Neuronal stem cell (in vitro differentiated cells): ENCODE measurements at regions not wholly inside any gene's neighbourhood (a gene's known extent, or its start where the extent isn't known, plus 50 kb on each side); places are given as distances from the start of the nearest gene placed in this dataset.

ENCODE experiments used
- DNase-seq: peaks from one replicate; pipeline ENCODE4 v3.0.0-alpha.2; 2013; ENCODE audit warnings: low spot score
- H2AFZ ChIP-seq: one replicate; pipeline ENCODE4 v1.6.1; 2013; ENCODE audit warnings: mild to moderate bottlenecking, low read length, inconsistent platforms
- H2AK5ac ChIP-seq: 2 replicates; pipeline ENCODE4 v1.6.1; 2013; ENCODE audit warnings: low read depth, mild to moderate bottlenecking, inconsistent platforms, low read length, moderate library complexity, mixed read lengths
- H2BK120ac ChIP-seq: 2 replicates; pipeline ENCODE4 v1.6.1; 2013; ENCODE audit warnings: low read depth, mild to moderate bottlenecking, inconsistent platforms, low read length, moderate library complexity, mixed read lengths
- H2BK12ac ChIP-seq: one replicate; pipeline ENCODE4 v1.6.1; 2013; ENCODE audit warnings: low read length, inconsistent platforms
- H2BK15ac ChIP-seq: 2 replicates; pipeline ENCODE4 v1.6.1; 2013; ENCODE audit warnings: mild to moderate bottlenecking, low read length, inconsistent platforms, mixed read lengths
- H2BK5ac ChIP-seq: one replicate; pipeline ENCODE4 v1.6.1; 2013; ENCODE audit warnings: inconsistent platforms, mild to moderate bottlenecking, low read length, moderate library complexity
- H3K14ac ChIP-seq: one replicate; pipeline ENCODE4 v1.6.1; 2013; ENCODE audit warnings: low read length, inconsistent platforms
- H3K18ac ChIP-seq: 2 replicates; pipeline ENCODE4 v1.6.1; 2013; ENCODE audit warnings: low read length, inconsistent platforms
- H3K23ac ChIP-seq: 2 replicates; pipeline ENCODE4 v1.6.1; 2013; ENCODE audit warnings: low read depth, mild to moderate bottlenecking, mixed read lengths, low read length, inconsistent platforms; ENCODE audit not compliant: poor library complexity
- H3K27ac ChIP-seq: replicated peaks from 3 replicates; pipeline ENCODE4 v1.5.1; 2013; ENCODE audit warnings: low read length, inconsistent platforms
- H3K27me3 ChIP-seq, 3 experiments: 2 replicates each; pipeline ENCODE4 v1.6.1; 2013; ENCODE audit warnings: low read length in 3 of 3, mild to moderate bottlenecking in 2 of 3, inconsistent platforms in 1 of 3, low read depth in 1 of 3, mixed read lengths in 1 of 3, moderate library complexity in 1 of 3; ENCODE audit not compliant: control insufficient read depth in 3 of 3, insufficient read depth in 3 of 3
- H3K36me3 ChIP-seq, 2 donors: replicated peaks in 1 of 2; 2 replicates each; pipeline ENCODE4 v1.6.1; 2013; ENCODE audit warnings: low read length in 2 of 2; ENCODE audit not compliant: control insufficient read depth in 2 of 2, insufficient read depth in 2 of 2
- H3K4ac ChIP-seq: 2 replicates; pipeline ENCODE4 v1.6.1; 2013; ENCODE audit warnings: inconsistent platforms, mild to moderate bottlenecking, low read length, moderate library complexity
- H3K4me1 ChIP-seq, 2 donors: 1 replicate in 1 of 2; 2 replicates in 1 of 2; pipeline ENCODE4 v1.6.1; 2013; ENCODE audit warnings: low read length in 2 of 2, low read depth in 1 of 2; ENCODE audit not compliant: control insufficient read depth in 2 of 2, insufficient read depth in 1 of 2
- H3K4me2 ChIP-seq: one replicate; pipeline ENCODE4 v1.6.1; 2013; ENCODE audit warnings: mild to moderate bottlenecking, low read length, inconsistent platforms; ENCODE audit not compliant: insufficient read depth, poor library complexity, severe bottlenecking
- H3K4me3 ChIP-seq, 2 donors: 2 replicates each; pipeline ENCODE4 v1.5.1; 2013; ENCODE audit warnings: low read length in 2 of 2, mild to moderate bottlenecking in 2 of 2, inconsistent platforms in 1 of 2, moderate library complexity in 1 of 2
- H3K79me1 ChIP-seq: one replicate; pipeline ENCODE4 v1.6.1; 2013; ENCODE audit warnings: low read depth, mild to moderate bottlenecking, inconsistent platforms, low read length, moderate library complexity
- H3K9ac ChIP-seq: one replicate; pipeline ENCODE4 v1.6.1; 2013; ENCODE audit warnings: mild to moderate bottlenecking, low read depth, low read length, inconsistent platforms; ENCODE audit not compliant: poor library complexity
- H3K9me3 ChIP-seq, 2 donors: replicated peaks in 1 of 2; 2 replicates each; pipeline versions ENCODE3 to v1.6.1; 2013; ENCODE audit warnings: low read length in 2 of 2, mild to moderate bottlenecking in 2 of 2, inconsistent platforms in 1 of 2, low read depth in 1 of 2, mixed read lengths in 1 of 2, moderate library complexity in 1 of 2; ENCODE audit not compliant: control insufficient read depth in 2 of 2, insufficient read depth in 1 of 2
- H4K8ac ChIP-seq: one replicate; pipeline ENCODE4 v1.6.1; 2013; ENCODE audit warnings: low read depth, mild to moderate bottlenecking, inconsistent platforms, low read length, moderate library complexity
- H4K91ac ChIP-seq: one replicate; pipeline ENCODE4 v1.6.1; 2013; ENCODE audit warnings: low read length, low read depth, mild to moderate bottlenecking, inconsistent platforms; ENCODE audit not compliant: poor library complexity
- WGBS, 2 donors: extraction: QIAGEN DNeasy Blood & Tissue Kit; methylation state at CpG; one replicate each; pipeline ENCODE4 v1.1.7; 2013; ENCODE audit warnings: missing lambda C conversion rate in 2 of 2, mixed read lengths in 1 of 2; ENCODE audit not compliant: insufficient read length in 2 of 2, insufficient replicate concordance in 1 of 2; ENCODE audit errors: extremely low coverage in 2 of 2; 5-methylcytosine and 5-hydroxymethylcytosine counted together

GRCh38 chr1:167145965-167146364, 52.1 kb downstream of the STYXL2 start:
- no peak overlapping the region for H4K8ac ChIP-seq
- H2BK5ac ChIP-seq: no peak overlapping the region
- DNase-seq: no peak
- no peaks in the 10 kb centered on the region for H3K36me3 ChIP-seq
- no peak overlapping the region for H3K4me2 ChIP-seq
- H2BK12ac ChIP-seq: no peak overlapping the region
- no peak overlapping the region for H2BK15ac ChIP-seq
- no peak overlapping the region for H3K27ac ChIP-seq
- H3K9me3 ChIP-seq: peaks cover 0 to 26% of the 10 kb centered on the region in 2 donors
- no peaks in the 10 kb centered on the region for H3K79me1 ChIP-seq
- peaks cover 2 to 17% of the 10 kb centered on the region in 2 donors for H3K4me1 ChIP-seq
- H3K27me3 ChIP-seq: no peaks in the 10 kb centered on the region
- no peak overlapping the region for H2BK120ac ChIP-seq
- H3K23ac ChIP-seq: no peak overlapping the region
- no peak overlapping the region for H3K4ac ChIP-seq
- no peak overlapping the region for H3K4me3 ChIP-seq
- no peak overlapping the region for H2AK5ac ChIP-seq
- H3K14ac ChIP-seq: no peak overlapping the region
- no peak overlapping the region for H2AFZ ChIP-seq
- H3K18ac ChIP-seq: no peak overlapping the region
- WGBS, 2 donors: no CpG with 5 or more reads among the region's 2 CpGs
- no peak overlapping the region for H3K9ac ChIP-seq
- no peak overlapping the region for H4K91ac ChIP-seq

DNA sequence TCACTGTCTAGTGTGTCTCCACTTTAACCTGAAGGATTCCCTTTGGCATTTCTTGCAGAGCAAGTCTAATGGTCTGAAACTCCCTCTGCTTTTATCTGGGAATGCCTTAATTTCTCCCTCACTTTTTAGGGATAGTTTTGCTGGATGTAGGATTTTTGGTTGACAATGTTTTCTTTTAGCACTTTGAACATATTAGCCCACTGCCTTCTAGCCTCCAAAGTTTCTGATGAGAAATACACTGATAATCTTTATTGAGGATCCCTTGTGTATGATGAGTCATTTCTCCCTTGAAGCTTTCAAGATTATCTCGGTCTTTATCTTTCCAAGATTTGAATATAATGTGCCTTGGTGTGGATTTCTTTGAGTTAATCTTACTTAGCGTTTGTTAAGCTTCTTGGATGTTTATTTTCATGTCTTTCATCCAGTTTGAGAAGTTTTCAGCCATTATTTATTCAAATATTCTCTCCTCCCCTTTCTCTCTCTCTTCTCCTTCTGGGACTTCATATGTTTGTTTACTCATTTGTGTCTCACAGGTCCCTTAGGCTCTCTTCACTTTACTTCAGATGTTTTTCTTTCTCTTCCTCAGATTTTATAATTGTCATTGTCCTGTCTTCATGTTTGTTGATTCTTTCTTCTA, 53.1 kb downstream of the STYXL2 start:
- H3K4me3 ChIP-seq: no peak overlapping the region
- peaks cover 0 to 23% of the 10 kb centered on the region in 2 donors for H3K9me3 ChIP-seq
- H3K14ac ChIP-seq: no peak overlapping the region
- no peak overlapping the region for H3K4ac ChIP-seq
- H2BK5ac ChIP-seq: no peak overlapping the region
- WGBS, 2 donors: no CpG with 5 or more reads among the region's 2 CpGs
- no peak overlapping the region for H3K18ac ChIP-seq
- no peak for DNase-seq
- H2BK12ac ChIP-seq: no peak overlapping the region
- no peak overlapping the region for H4K91ac ChIP-seq
- no peak overlapping the region for H4K8ac ChIP-seq
- no peak overlapping the region for H2AK5ac ChIP-seq
- no peak overlapping the region for H3K27ac ChIP-seq
- no peak overlapping the region for H3K9ac ChIP-seq
- H3K4me1 ChIP-seq: peaks cover 2 to 17% of the 10 kb centered on the region in 2 donors
- H2BK15ac ChIP-seq: no peak overlapping the region
- no peak overlapping the region for H3K23ac ChIP-seq
- no peaks in the 10 kb centered on the region for H3K79me1 ChIP-seq
- H2AFZ ChIP-seq: no peak overlapping the region
- no peaks in the 10 kb centered on the region for H3K36me3 ChIP-seq
- no peaks in the 10 kb centered on the region for H3K27me3 ChIP-seq
- no peak overlapping the region for H2BK120ac ChIP-seq
- H3K4me2 ChIP-seq: no peak overlapping the region

DNA sequence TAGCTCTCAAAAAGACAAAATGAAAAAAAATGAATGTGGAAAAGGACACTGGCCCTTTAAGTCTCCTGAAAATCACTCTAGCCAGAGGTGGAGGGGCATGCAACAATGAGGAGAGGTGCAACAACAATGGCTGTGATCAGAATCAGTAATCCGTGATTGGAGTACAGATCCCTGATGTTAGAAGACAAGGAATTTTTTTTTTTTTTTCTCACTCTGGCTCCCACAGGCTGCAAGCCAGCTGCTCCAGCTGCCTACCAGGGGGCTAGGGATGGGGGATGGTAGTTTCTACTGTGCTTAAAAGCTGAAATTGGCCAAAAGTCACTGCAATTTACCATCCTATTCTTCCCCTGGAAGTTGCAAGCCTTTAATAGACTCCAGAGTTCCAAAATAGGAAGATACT, 54.5 kb downstream of the STYXL2 start:
- no peak overlapping the region for H3K14ac ChIP-seq
- H2BK12ac ChIP-seq: no peak overlapping the region
- no peak overlapping the region for H3K23ac ChIP-seq
- H2AFZ ChIP-seq: no peak overlapping the region
- peaks cover 4 to 19% of the 10 kb centered on the region in 2 donors for H3K4me1 ChIP-seq
- no peak overlapping the region for H3K9ac ChIP-seq
- no peak overlapping the region for H3K18ac ChIP-seq
- no peaks in the 10 kb centered on the region for H3K27me3 ChIP-seq
- H2AK5ac ChIP-seq: no peak overlapping the region
- H2BK15ac ChIP-seq: no peak overlapping the region
- no peak overlapping the region for H4K8ac ChIP-seq
- DNase-seq: no peak
- H4K91ac ChIP-seq: no peak overlapping the region
- no peak overlapping the region for H3K4me3 ChIP-seq
- peaks cover 0 to 23% of the 10 kb centered on the region in 2 donors for H3K9me3 ChIP-seq
- H3K27ac ChIP-seq: no peak overlapping the region
- no peak overlapping the region for H2BK120ac ChIP-seq
- H3K36me3 ChIP-seq: no peaks in the 10 kb centered on the region
- no peak overlapping the region for H3K4me2 ChIP-seq
- no peak overlapping the region for H3K4ac ChIP-seq
- no CpG with 5 or more reads among the region's 1 CpG for WGBS, 2 donors
- H2BK5ac ChIP-seq: no peak overlapping the region
- H3K79me1 ChIP-seq: no peaks in the 10 kb centered on the region

DNA sequence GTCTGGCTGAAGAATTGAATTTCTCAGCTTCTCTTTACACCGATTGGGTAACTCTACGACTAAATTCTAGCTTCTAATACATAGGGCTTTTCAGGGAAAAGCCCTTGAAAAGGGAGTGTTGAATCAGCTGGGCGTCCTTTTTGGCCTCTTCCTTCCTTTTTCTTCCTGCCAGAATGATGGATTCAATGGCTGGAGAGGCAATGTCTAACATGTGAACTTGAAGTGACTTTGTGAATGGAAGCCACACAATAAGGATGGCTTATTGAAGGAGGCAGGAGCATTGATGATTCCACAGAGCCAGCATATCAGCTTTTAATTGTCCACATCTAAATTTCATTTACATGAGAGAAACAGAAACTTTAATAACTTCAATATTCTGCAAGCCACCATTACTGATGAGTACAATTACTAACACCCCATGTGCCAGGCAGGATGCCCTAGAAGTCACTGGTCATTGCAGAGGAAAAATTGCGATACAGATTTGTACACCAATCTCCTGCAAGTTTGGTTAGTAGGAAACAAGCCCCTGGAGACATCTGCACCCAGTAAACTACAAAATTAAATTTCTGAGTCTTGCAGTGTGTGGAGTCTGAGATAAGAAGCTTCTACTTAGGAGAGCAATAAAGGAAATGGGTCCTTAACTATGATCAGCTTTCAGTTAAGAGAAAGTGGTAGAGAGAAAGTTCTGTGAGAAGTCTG, 56.1 kb downstream of the STYXL2 start:
- Histone ChIP-seq H3K4me2 (no peak overlapping the region), H2AK5ac (no peak overlapping the region), H3K4me1 (peaks cover 4 to 19% of the 10 kb centered on the region in 2 donors), H3K23ac (no peak overlapping the region), H2BK120ac (no peak overlapping the region), H3K9me3 (peaks cover 0 to 18% of the 10 kb centered on the region in 2 donors), H3K36me3 (no peaks in the 10 kb centered on the region), H3K18ac (no peak overlapping the region), H3K14ac (no peak overlapping the region), H3K27me3 (no peaks in the 10 kb centered on the region), H4K91ac (no peak overlapping the region), H2BK5ac (no peak overlapping the region), H4K8ac (no peak overlapping the region), H2BK15ac (no peak overlapping the region), H3K79me1 (no peaks in the 10 kb centered on the region), H2AFZ (no peak overlapping the region), H3K4ac (no peak overlapping the region), H3K9ac (no peak overlapping the region), H2BK12ac (no peak overlapping the region), H3K4me3 (no peak overlapping the region), H3K27ac (no peak overlapping the region)
- no peak for DNase-seq
- WGBS, 2 donors: no CpG with 5 or more reads among the region's 4 CpGs
